Gastroesophageal sphincter (tissue), 3 donors: ENCODE measurements at regions not wholly inside any gene's neighbourhood (a gene's known extent, or its start where the extent isn't known, plus 50 kb on each side); places are given as distances from the start of the nearest gene placed in this dataset.

Experiments
- CTCF ChIP-seq, 4 experiments: fragments of 200-600 bp in 2 of 4; fragments of 450-650 bp in 2 of 4; sonication (generic) in 1 of 4; IDR thresholded peaks; one replicate each; pipeline ENCODE4 v1.5.1; 2017 to 2019; ENCODE audit warnings: antibody characterized with exemption in 4 of 4, mild to moderate bottlenecking in 2 of 4, moderate library complexity in 2 of 4
- EP300 ChIP-seq: sonication (generic); formaldehyde crosslinking; IDR thresholded peaks from one replicate; pipeline ENCODE4 v1.6.1; 2017; ENCODE audit warnings: antibody characterized with exemption, mild to moderate bottlenecking
- POLR2A ChIP-seq, 2 donors: fragments of 450-650 bp; IDR thresholded peaks; one replicate each; pipeline ENCODE4 v1.6.1; 2017; ENCODE audit warnings: antibody characterized with exemption in 2 of 2, mild to moderate bottlenecking in 2 of 2, moderate library complexity in 1 of 2

GRCh38 chr17:68775318-68775717, 174.2 kb upstream of the FAM20A start:
- no peak for TF ChIP-seq CTCF (IDR thresholded peaks at IDR 0.05)
- TF ChIP-seq EP300: no peak
- TF ChIP-seq POLR2A (IDR thresholded peaks at IDR 0.05): no peak
